Endothelial cell of umbilical vein (primary cell): ENCODE measurements at regions not wholly inside any gene's neighbourhood (a gene's known extent, or its start where the extent isn't known, plus 50 kb on each side); places are given as distances from the start of the nearest gene placed in this dataset.

Experiments used
- BruUV-seq: library from RNA; stranded (reverse); fragments of 400-500 nt; replicated peaks from 2 replicates; lab custom pipeline; 2021; lab: Mats Ljungman, UMichigan
- CTCF ChIA-PET: fragments of 300-600, 350-600 bp; sonication (Branson Sonifier 250); formaldehyde crosslinking; loops from one replicate; lab custom pipeline; 2021; ENCODE audit warnings: antibody characterized with exemption, inconsistent platforms; lab: Charles Lee
- POLR2A ChIA-PET: fragments of 300-600, 350-600 bp; sonication (Branson Sonifier 250); formaldehyde crosslinking; loops from one replicate; lab custom pipeline; 2021; ENCODE audit warnings: antibody characterized with exemption, inconsistent platforms; lab: Charles Lee
- DNase-seq: peaks from one replicate; pipeline ENCODE4 v3.0.0-alpha.2; 2011; ENCODE audit warnings: low read depth, low spot score
- FAIRE-seq: peaks from 2 replicates; lab custom pipeline; 2011; peaks lifted over from hg19 to GRCh38; lab: Jason Lieb, UNC
- H2AFZ ChIP-seq: 2 replicates; pipeline ENCODE4 v1.6.0; 2012; ENCODE audit warnings: low read depth, low read length, control low read depth, inconsistent platforms
- H3K27ac ChIP-seq: 2 replicates; pipeline ENCODE4 v1.5.1; 2011; ENCODE audit warnings: low read depth, mild to moderate bottlenecking, control low read depth, low read length, moderate library complexity; ENCODE audit not compliant: insufficient read depth
- H3K27me3 ChIP-seq, 2 experiments: 2 replicates each; pipeline versions ENCODE4 v1.6.0 to v1.6.1; 2011; ENCODE audit warnings: low read length in 2 of 2, mixed read lengths in 1 of 2; ENCODE audit not compliant: control insufficient read depth in 2 of 2, insufficient read depth in 2 of 2
- H3K36me3 ChIP-seq, 2 experiments: 2 replicates in 1 of 2; 3 replicates in 1 of 2; pipeline ENCODE4 v1.5.1; 2011; ENCODE audit warnings: low read length in 2 of 2, mild to moderate bottlenecking in 1 of 2, moderate library complexity in 1 of 2; ENCODE audit not compliant: control insufficient read depth in 2 of 2, insufficient read depth in 2 of 2; ENCODE audit errors: extremely low read depth in 1 of 2
- H3K4me1 ChIP-seq: 3 replicates; pipeline ENCODE4 v1.5.1; 2011; ENCODE audit warnings: mild to moderate bottlenecking, low read length; ENCODE audit not compliant: control insufficient read depth, insufficient read depth; ENCODE audit errors: extremely low read depth
- H3K4me2 ChIP-seq: 2 replicates; pipeline ENCODE4 v1.6.1; 2011; ENCODE audit warnings: low read length, control low read depth, mixed read lengths; ENCODE audit not compliant: insufficient read depth
- H3K4me3 ChIP-seq, 3 experiments: fragments of 200-600 bp in 1 of 3; sonication (generic), shearing (Covaris generic) in 1 of 3; replicated peaks in 1 of 3; 2 replicates each; pipeline ENCODE4 v1.5.1; 2011 to 2016; ENCODE audit warnings: control low read depth in 3 of 3, low read length in 3 of 3, mild to moderate bottlenecking in 2 of 3, inconsistent platforms in 1 of 3, low read depth in 1 of 3, moderate library complexity in 1 of 3; ENCODE audit not compliant: insufficient read depth in 1 of 3
- H3K79me2 ChIP-seq: 2 replicates; pipeline ENCODE4 v1.6.0; 2012; ENCODE audit warnings: low read length, inconsistent platforms; ENCODE audit not compliant: control insufficient read depth, insufficient read depth
- H3K9ac ChIP-seq: replicated peaks from 2 replicates; pipeline ENCODE3; 2011; ENCODE audit warnings: low read length, control low read depth; ENCODE audit not compliant: insufficient read depth; ENCODE audit errors: extremely low read depth
- H3K9me1 ChIP-seq: replicated peaks from 3 replicates; pipeline ENCODE4 v1.6.0; 2011; ENCODE audit warnings: mild to moderate bottlenecking, low read length; ENCODE audit not compliant: control insufficient read depth, insufficient read depth; ENCODE audit errors: extremely low read depth
- H3K9me3 ChIP-seq: replicated peaks from 2 replicates; pipeline ENCODE4 v1.5.1; 2012; ENCODE audit warnings: low read length, inconsistent platforms; ENCODE audit not compliant: control insufficient read depth, insufficient read depth
- H4K20me1 ChIP-seq: replicated peaks from 2 replicates; pipeline ENCODE3; 2011; ENCODE audit warnings: mild to moderate bottlenecking, low read length; ENCODE audit not compliant: control insufficient read depth, insufficient read depth; ENCODE audit errors: extremely low read depth
- CTCF ChIP-seq, 2 donors: IDR thresholded peaks; 1 replicate in 1 of 2; 2 replicates in 1 of 2; pipeline ENCODE4 v1.5.1; 2011; ENCODE audit warnings: low read length in 2 of 2, mild to moderate bottlenecking in 2 of 2, moderate library complexity in 2 of 2, control low read depth in 1 of 2, inconsistent platforms in 1 of 2, low read depth in 1 of 2; ENCODE audit not compliant: insufficient read depth in 1 of 2; ENCODE audit errors: extremely low read depth in 1 of 2
- EZH2 ChIP-seq: IDR thresholded peaks from 2 replicates; pipeline ENCODE4 v1.6.1; 2012; ENCODE audit warnings: borderline replicate concordance, low read depth, mild to moderate bottlenecking, moderate library complexity, low read length, inconsistent platforms; ENCODE audit not compliant: severe bottlenecking
- FOS ChIP-seq: IDR thresholded peaks from 2 replicates; pipeline ENCODE4 v1.6.1; 2011; ENCODE audit warnings: mild to moderate bottlenecking, low read length, moderate library complexity, borderline replicate concordance; ENCODE audit not compliant: insufficient read depth
- GATA2 ChIP-seq: IDR thresholded peaks from 2 replicates; pipeline ENCODE4 v1.7.0; 2011; ENCODE audit warnings: low read depth, mild to moderate bottlenecking, moderate library complexity, mixed read lengths, low read length; ENCODE audit not compliant: insufficient read length, insufficient read depth
- JUN ChIP-seq: IDR thresholded peaks from 2 replicates; pipeline ENCODE4 v1.6.1; 2011; ENCODE audit warnings: borderline replicate concordance, low read depth; ENCODE audit not compliant: insufficient read length, insufficient read depth
- MAX ChIP-seq: IDR thresholded peaks from 2 replicates; pipeline ENCODE4 v1.6.1; 2011; ENCODE audit not compliant: insufficient read depth, insufficient read length
- MYC ChIP-seq: IDR thresholded peaks from one replicate; pipeline ENCODE4 v1.6.1; 2011; ENCODE audit warnings: mild to moderate bottlenecking, low read depth, low read length
- POLR2A ChIP-seq: IDR thresholded peaks from 2 replicates; pipeline ENCODE4 v1.6.1; 2012; ENCODE audit warnings: low read depth, mild to moderate bottlenecking, control low read depth, low read length
- POLR2AphosphoS5 ChIP-seq: IDR thresholded peaks from 2 replicates; pipeline ENCODE4 v1.6.1; 2012; ENCODE audit warnings: low read depth, mild to moderate bottlenecking, control low read depth, low read length, moderate library complexity; ENCODE audit not compliant: insufficient read depth
- dilution Hi-C: fragments of 300-500 bp; cut with MboI; formaldehyde crosslinking; loops from one replicate; pipeline ENCODE4 v1.15.0; 2019; ENCODE audit warnings: low sequenced_read_pairs; ENCODE audit not compliant: extremely low pct_ligation_motif_present
- intact Hi-C: fragments of 100-400 bp; cut with micrococcal nuclease; formaldehyde crosslinking; loops from one replicate; pipeline ENCODE4 v1.10.0; 2022

- POLR2A ChIA-PET: no interaction called here
- BruUV-seq: no TSS peak
These were observed 393.3 kb downstream of the C6orf118 start for GRCh38 chr6:164916087-164916486.

More at GRCh38 chr6:164916087-164916486, 393.3 kb downstream of the C6orf118 start:
- no peaks in the 10 kb centered on the region for H3K4me1 ChIP-seq
- peaks cover 4% of the 10 kb centered on the region for H3K9me3 ChIP-seq
- FAIRE-seq (no peak), DNase-seq (no peak)
- no peaks in the 10 kb centered on the region for H3K9me1 ChIP-seq
- H3K4me3 ChIP-seq: no peak overlapping the region
- H3K4me2 ChIP-seq: no peak overlapping the region
- dilution Hi-C loops (no loop called here), intact Hi-C loops (no loop called here)
- H3K79me2 ChIP-seq: no peaks in the 10 kb centered on the region
- H3K9ac ChIP-seq: no peak overlapping the region
- no peaks in the 10 kb centered on the region for H3K27me3 ChIP-seq
- TF ChIP-seq POLR2A (no peak), MAX (no peak), EZH2 (no peak), POLR2AphosphoS5 (no peak), CTCF (IDR thresholded peaks at IDR 0.05; ENCODE audit: extremely low read depth in 1 of 2, insufficient read depth in 1 of 2, low read depth in 1 of 2, low read length in 2 of 2) (no peak), FOS (no peak), JUN (no peak), GATA2 (no peak), MYC (no peak)
- no peaks in the 10 kb centered on the region for H4K20me1 ChIP-seq
- CTCF ChIA-PET: no interaction called here
- no peak overlapping the region for H3K27ac ChIP-seq
- no peaks in the 10 kb centered on the region for H3K36me3 ChIP-seq
- no peak overlapping the region for H2AFZ ChIP-seq
